Stomach (tissue), 4 donors: ENCODE measurements at regions not wholly inside any gene's neighbourhood (a gene's known extent, or its start where the extent isn't known, plus 50 kb on each side); places are given as distances from the start of the nearest gene placed in this dataset.

Source experiments
- CTCF ChIP-seq, 7 experiments: fragments of 450-650 bp in 4 of 7; fragments of 200-600 bp in 3 of 7; sonication (generic) in 3 of 7; IDR thresholded peaks; one replicate each; pipeline ENCODE4 v1.5.1; 2016 to 2019; ENCODE audit warnings: antibody characterized with exemption in 7 of 7, control low read depth in 2 of 7, mild to moderate bottlenecking in 1 of 7
- EP300 ChIP-seq: sonication (generic); formaldehyde crosslinking; IDR thresholded peaks from one replicate; pipeline ENCODE4 v1.6.1; 2017; ENCODE audit warnings: antibody characterized with exemption

DNA sequence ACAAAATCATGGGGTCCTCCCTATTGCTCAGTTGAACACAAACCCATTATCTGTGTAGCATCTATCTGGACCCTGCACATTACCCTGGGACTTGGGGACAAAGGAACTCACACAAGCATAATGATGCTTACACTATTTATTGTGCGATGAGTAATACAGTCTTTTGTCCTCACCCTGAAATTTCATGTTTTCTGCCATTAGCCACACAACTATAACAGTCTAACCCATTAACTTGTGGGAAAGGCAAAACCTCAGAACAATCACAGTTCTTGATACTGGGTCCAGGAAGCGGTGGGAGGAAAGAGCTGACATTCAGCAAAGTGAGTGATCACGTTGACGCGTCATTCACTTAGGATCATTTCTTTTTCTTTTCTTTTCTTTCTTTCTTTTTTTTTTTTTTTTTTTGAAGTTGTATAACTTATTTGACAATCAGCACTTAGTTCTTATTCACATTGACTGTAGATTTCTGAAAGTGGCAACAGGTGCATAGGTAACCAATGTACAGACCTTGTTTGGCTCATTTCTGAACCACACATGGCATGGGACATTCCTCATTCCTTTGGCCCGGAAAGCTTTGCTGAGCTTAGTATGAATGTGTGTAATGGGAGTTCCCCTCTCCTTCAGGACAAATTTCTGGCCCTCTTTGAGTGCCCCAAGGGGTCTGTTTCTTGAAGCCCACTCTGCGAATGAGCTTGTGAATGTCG, 94.8 kb upstream of the CNKSR3 start:
- TF ChIP-seq EP300 (no peak), CTCF (IDR thresholded peaks at IDR 0.05) (no peak)
